OCI-LY7 (cell line): ENCODE measurements at regions not wholly inside any gene's neighbourhood (a gene's known extent, or its start where the extent isn't known, plus 50 kb on each side); places are given as distances from the start of the nearest gene placed in this dataset.

Experiments
- BruUV-seq: library from RNA; stranded (reverse); fragments of 400-500 nt; replicated peaks from 2 replicates; lab custom pipeline; 2021; lab: Mats Ljungman, UMichigan
- CTCF ChIA-PET: fragments of 300-600 bp; sonication (Branson Sonifier 250); formaldehyde crosslinking; loops from one replicate; lab custom pipeline; 2022; ENCODE audit warnings: antibody characterized with exemption; ENCODE audit not compliant: unreplicated experiment; lab: Charles Lee
- POLR2A ChIA-PET: fragments of 300-600 bp; sonication (Branson Sonifier 250); formaldehyde crosslinking; loops from one replicate; lab custom pipeline; 2022; ENCODE audit warnings: antibody characterized with exemption; lab: Charles Lee
- DNase-seq: peaks from one replicate; pipeline ENCODE4 v3.0.0-alpha.2; 2015; ENCODE audit warnings: low spot score
- H2AFZ ChIP-seq: fragments of 200-600 bp; sonication (generic), shearing (Covaris generic); 2 replicates; pipeline ENCODE4 v1.6.1; 2014; ENCODE audit warnings: mild to moderate bottlenecking, antibody characterized with exemption, low read length, moderate library complexity
- H3K27ac ChIP-seq: fragments of 200-600 bp; sonication (generic); 2 replicates; pipeline ENCODE4 v1.5.1; 2014; ENCODE audit warnings: mixed run types, low read depth, mild to moderate bottlenecking, moderate library complexity, low read length, inconsistent platforms; ENCODE audit not compliant: poor library complexity, severe bottlenecking
- H3K36me3 ChIP-seq: fragments of 200-600 bp; sonication (generic); 2 replicates; pipeline ENCODE4 v1.6.1; 2014; ENCODE audit warnings: mild to moderate bottlenecking, antibody characterized with exemption, low read length, moderate library complexity, mixed read lengths; ENCODE audit not compliant: insufficient read depth
- H3K4me1 ChIP-seq: fragments of 200-600 bp; sonication (generic); 2 replicates; pipeline ENCODE4 v1.5.1; 2014; ENCODE audit warnings: mild to moderate bottlenecking, low read length; ENCODE audit not compliant: insufficient read depth, poor library complexity, severe bottlenecking
- H3K4me2 ChIP-seq: fragments of 200-600 bp; sonication (generic); 2 replicates; pipeline ENCODE4 v1.6.1; 2014; ENCODE audit warnings: mild to moderate bottlenecking, low read length
- H3K4me3 ChIP-seq: fragments of 200-600 bp; sonication (generic); 2 replicates; pipeline ENCODE4 v1.5.1; 2014; ENCODE audit warnings: mild to moderate bottlenecking, low read depth, low read length; ENCODE audit not compliant: poor library complexity, severe bottlenecking
- H3K79me2 ChIP-seq: fragments of 200-600 bp; sonication (generic); 2 replicates; pipeline ENCODE4 v1.6.1; 2016; ENCODE audit warnings: low read depth, mild to moderate bottlenecking, low read length, moderate library complexity, mixed read lengths; ENCODE audit not compliant: insufficient read depth
- H3K9me2 ChIP-seq: fragments of 200-600 bp; sonication (generic); 2 replicates; pipeline ENCODE4 v1.6.1; 2016; ENCODE audit warnings: mild to moderate bottlenecking, low read length, mixed read lengths; ENCODE audit not compliant: insufficient read depth
- H3K9me3 ChIP-seq: fragments of 200-600 bp; sonication (generic); 2 replicates; pipeline ENCODE4 v1.6.1; 2014; ENCODE audit warnings: mild to moderate bottlenecking, mixed run types, low read length, mixed read lengths
- H4K20me1 ChIP-seq: fragments of 200-600 bp; sonication (generic); 2 replicates; pipeline ENCODE4 v1.6.1; 2014; ENCODE audit warnings: mild to moderate bottlenecking, antibody characterized with exemption, low read length, moderate library complexity, mixed read lengths; ENCODE audit not compliant: insufficient read depth
- CTCF ChIP-seq: fragments of 200-600 bp; sonication (generic); conservative IDR thresholded peaks from 2 replicates; pipeline ENCODE4 v1.5.1; 2014; ENCODE audit warnings: mild to moderate bottlenecking, antibody characterized with exemption, low read length, moderate library complexity, mixed read lengths
- EZH2phosphoT487 ChIP-seq: fragments of 200-600 bp; sonication (generic); IDR thresholded peaks from 2 replicates; pipeline ENCODE4 v1.6.1; 2018; ENCODE audit warnings: low read depth, borderline replicate concordance, mild to moderate bottlenecking, mixed run types, antibody characterized with exemption, low read length, moderate library complexity, mixed read lengths
- intact Hi-C: fragments of 100-400 bp; cut with micrococcal nuclease; formaldehyde crosslinking; loops from one replicate; pipeline ENCODE4 v1.10.0; 2022; ENCODE audit not compliant: unreplicated experiment

- intact Hi-C loops, result no loop called here
- Histone ChIP-seq H4K20me1 (no peaks in the 10 kb centered on the region), H3K9me2 (no peaks in the 10 kb centered on the region), H2AFZ (no peak overlapping the region), H3K79me2 (no peaks in the 10 kb centered on the region), H3K36me3 (no peaks in the 10 kb centered on the region), H3K9me3 (no peaks in the 10 kb centered on the region), H3K4me1 (no peaks in the 10 kb centered on the region), H3K4me2 (no peak overlapping the region), H3K27ac (no peak overlapping the region), H3K4me3 (no peak overlapping the region)
- no TSS peak for BruUV-seq
- POLR2A ChIA-PET, result interaction anchor here (0.6 kb wide), 1 partner anchor 14 kb away, joined by 3 read pairs; no protein-coding TSS in a partner anchor
- TF ChIP-seq EZH2phosphoT487 (no peak), CTCF (no peak)
- no peak for DNase-seq
- CTCF ChIA-PET, result no interaction called here
Observed at GRCh38 chr2:129797489-129798300, 181.8 kb upstream of the RAB6C start.

- Histone ChIP-seq H3K4me3 (no peak overlapping the region), H3K27ac (no peak overlapping the region), H3K9me3 (no peaks in the 10 kb centered on the region), H3K4me2 (no peak overlapping the region), H4K20me1 (no peaks in the 10 kb centered on the region), H3K79me2 (no peaks in the 10 kb centered on the region), H3K36me3 (no peaks in the 10 kb centered on the region), H2AFZ (no peak overlapping the region), H3K4me1 (no peaks in the 10 kb centered on the region), H3K9me2 (no peaks in the 10 kb centered on the region)
- BruUV-seq, result no TSS peak
- intact Hi-C loops, result no loop called here
- CTCF ChIA-PET, result no interaction called here
- no peak for DNase-seq
- TF ChIP-seq EZH2phosphoT487 (no peak), CTCF (no peak)
- POLR2A ChIA-PET, result interaction anchor here (0.6 kb wide), 1 partner anchor 14 kb away, joined by 3 read pairs; no protein-coding TSS in a partner anchor
Observed at GRCh38 chr2:129798301-129798581, 181.2 kb upstream of the RAB6C start.

GRCh38 chr2:129798626-129799025, 180.8 kb upstream of the RAB6C start:
- Histone ChIP-seq H2AFZ (no peak overlapping the region), H3K9me3 (no peaks in the 10 kb centered on the region), H3K36me3 (no peaks in the 10 kb centered on the region), H3K4me2 (no peak overlapping the region), H4K20me1 (no peaks in the 10 kb centered on the region), H3K79me2 (no peaks in the 10 kb centered on the region), H3K27ac (no peak overlapping the region), H3K4me3 (no peak overlapping the region), H3K4me1 (no peaks in the 10 kb centered on the region), H3K9me2 (no peaks in the 10 kb centered on the region)
- ChIA-PET POLR2A (interaction anchor here (0.6 kb wide), 1 partner anchor 14 kb away, joined by 3 read pairs; no protein-coding TSS in a partner anchor), CTCF (no interaction called here)
- intact Hi-C loops, result no loop called here
- TF ChIP-seq CTCF, result no peak
- no peak for TF ChIP-seq EZH2phosphoT487
- BruUV-seq, result no TSS peak
- DNase-seq, result no peak
